ENCODE measurements at regions not wholly inside any gene's neighbourhood (a gene's known extent, or its start where the extent isn't known, plus 50 kb on each side); places are given as distances from the start of the nearest gene placed in this dataset.
"Not testable (repeated sequence)": the region's sequence is repeated elsewhere in the genome, so short reads cannot be mapped to it uniquely, and the experiment has no call there.

GRCh38 chr9:82880336-82881050 is 182.4 kb downstream of the RASEF start:
- DNase-seq = no peak

- no peak for DNase-seq
Observed at GRCh38 chr9:82882138-82882537, 180.8 kb downstream of the RASEF start.

GRCh38 chr9:82882748-82883147 is 180.2 kb downstream of the RASEF start:
- DNase-seq = no peak

GRCh38 chr9:82883436-82883835 is 179.5 kb downstream of the RASEF start:
- DNase-seq = no peak

- not testable (repeated sequence) for DNase-seq
Observed at GRCh38 chr9:82883974-82884373, 179.0 kb downstream of the RASEF start.

GRCh38 chr9:82890401-82890800 is 172.5 kb downstream of the RASEF start:
- no peak for DNase-seq

GRCh38 chr9:82890865-82891264 is 172.1 kb downstream of the RASEF start:
- no peak for DNase-seq

GRCh38 chr9:82891321-82891720 is 171.6 kb downstream of the RASEF start:
- no peak for DNase-seq

- DNase-seq = no peak
Observed at GRCh38 chr9:82893549-82893948, 169.4 kb downstream of the RASEF start.

GRCh38 chr9:82894548-82894947 is 168.4 kb downstream of the RASEF start:
- DNase-seq = no peak

- DNase-seq = no peak
Observed at GRCh38 chr9:82894961-82895821, 167.8 kb downstream of the RASEF start.

- no peak for DNase-seq
Observed at GRCh38 chr9:82895822-82896110, 167.2 kb downstream of the RASEF start.

- DNase-seq = no peak
Observed at GRCh38 chr9:82903503-82903902, 159.4 kb downstream of the RASEF start.

GRCh38 chr9:82911996-82912395 is 150.9 kb downstream of the RASEF start:
- DNase-seq = no peak

- no peak for DNase-seq
Observed at GRCh38 chr9:82912645-82913044, 150.3 kb downstream of the RASEF start.

- DNase-seq = not testable (repeated sequence)
Observed at GRCh38 chr9:82916238-82916637, 146.7 kb downstream of the RASEF start.

GRCh38 chr9:82920154-82920553 is 142.8 kb downstream of the RASEF start:
- no peak for DNase-seq

GRCh38 chr9:82922686-82923085 is 140.3 kb downstream of the RASEF start:
- no peak for DNase-seq

- no peak for DNase-seq
Observed at GRCh38 chr9:82923092-82923911, 139.6 kb downstream of the RASEF start.

- DNase-seq = no peak
Observed at GRCh38 chr9:82923912-82924605, 138.9 kb downstream of the RASEF start.
